ENCODE measurements at regions not wholly inside any gene's neighbourhood (a gene's known extent, or its start where the extent isn't known, plus 50 kb on each side); places are given as distances from the start of the nearest gene placed in this dataset.
"Not testable (repeated sequence)": the region's sequence is repeated elsewhere in the genome, so short reads cannot be mapped to it uniquely, and the experiment has no call there.

DNA sequence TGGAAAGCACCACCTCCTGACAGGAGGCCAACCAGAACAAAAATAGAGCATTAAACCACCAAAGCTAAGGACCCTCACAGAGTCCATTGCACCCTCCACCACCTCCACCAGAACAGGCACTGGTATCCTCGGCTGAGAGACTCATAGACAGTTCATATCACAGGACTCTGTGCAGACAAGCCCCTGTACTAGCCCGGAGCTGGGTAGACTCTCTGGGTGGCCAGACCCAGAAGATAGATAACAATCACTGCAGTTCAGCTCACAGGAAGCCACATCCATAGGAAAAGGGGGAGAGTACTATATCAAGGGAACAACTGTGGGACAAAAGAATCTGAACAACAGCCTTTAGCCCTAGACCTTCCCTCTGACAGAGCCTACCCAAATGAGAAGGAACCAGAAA, 67.4 kb upstream of the SSTR4 start:
- DNase-seq = not testable (repeated sequence)

DNA sequence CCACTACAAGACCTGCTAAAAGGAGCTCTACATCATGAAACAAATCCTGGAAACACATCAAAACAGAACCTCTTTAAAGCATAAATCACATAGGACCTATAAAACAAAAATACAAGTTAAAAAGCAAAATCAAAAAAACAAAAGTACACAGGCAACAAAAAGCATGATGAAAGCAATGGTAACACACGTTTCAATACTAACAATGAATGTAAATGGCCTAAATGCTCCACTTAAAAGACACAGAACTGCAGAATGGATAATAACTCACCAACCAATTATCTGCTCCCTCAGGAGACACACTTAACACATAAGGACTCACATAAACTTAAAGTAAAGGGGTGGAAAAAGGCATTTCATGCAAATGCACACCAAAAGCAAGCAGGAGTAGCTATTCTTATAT, 66.1 kb upstream of the SSTR4 start:
- not testable (repeated sequence) for DNase-seq

DNA sequence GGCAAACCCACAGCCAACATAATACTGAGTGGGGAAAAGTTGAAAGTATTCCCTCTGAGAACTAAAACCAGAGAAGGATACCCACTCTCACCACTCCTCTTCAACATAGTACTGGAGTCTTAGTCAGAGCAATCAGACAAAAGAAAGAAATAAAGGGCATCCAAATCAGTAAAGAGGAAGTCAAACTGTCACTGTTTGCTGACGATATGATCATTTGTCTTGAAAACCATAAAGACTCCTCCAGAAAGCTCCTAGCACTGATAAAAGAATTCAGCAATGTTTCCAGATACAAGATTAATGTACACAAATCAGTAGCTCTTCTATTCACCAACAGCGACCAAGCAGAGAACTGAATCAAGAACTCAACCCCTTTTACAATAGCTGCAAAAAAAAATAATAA, 64.0 kb upstream of the SSTR4 start:
- not testable (repeated sequence) for DNase-seq

DNA sequence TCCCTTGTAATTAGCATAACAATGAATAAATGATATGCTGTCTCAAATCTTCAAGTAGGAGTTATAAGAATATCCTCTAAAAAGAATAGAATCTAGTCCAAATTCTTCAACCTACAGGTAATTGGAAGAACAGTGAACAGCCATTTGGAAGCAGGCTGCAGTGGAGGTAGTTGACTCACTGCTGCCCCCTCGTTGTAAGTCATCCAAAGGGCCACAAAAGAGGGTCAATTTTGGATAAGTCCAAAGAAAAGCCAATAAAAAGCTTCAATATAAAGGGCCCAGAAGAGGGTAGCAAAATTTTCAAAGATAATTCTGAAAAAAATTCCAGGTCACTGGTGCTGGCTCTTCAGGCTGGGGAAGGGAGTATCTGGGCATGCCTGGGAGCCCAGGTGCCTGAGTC, 60.8 kb upstream of the SSTR4 start:
- DNase-seq = no peak

DNA sequence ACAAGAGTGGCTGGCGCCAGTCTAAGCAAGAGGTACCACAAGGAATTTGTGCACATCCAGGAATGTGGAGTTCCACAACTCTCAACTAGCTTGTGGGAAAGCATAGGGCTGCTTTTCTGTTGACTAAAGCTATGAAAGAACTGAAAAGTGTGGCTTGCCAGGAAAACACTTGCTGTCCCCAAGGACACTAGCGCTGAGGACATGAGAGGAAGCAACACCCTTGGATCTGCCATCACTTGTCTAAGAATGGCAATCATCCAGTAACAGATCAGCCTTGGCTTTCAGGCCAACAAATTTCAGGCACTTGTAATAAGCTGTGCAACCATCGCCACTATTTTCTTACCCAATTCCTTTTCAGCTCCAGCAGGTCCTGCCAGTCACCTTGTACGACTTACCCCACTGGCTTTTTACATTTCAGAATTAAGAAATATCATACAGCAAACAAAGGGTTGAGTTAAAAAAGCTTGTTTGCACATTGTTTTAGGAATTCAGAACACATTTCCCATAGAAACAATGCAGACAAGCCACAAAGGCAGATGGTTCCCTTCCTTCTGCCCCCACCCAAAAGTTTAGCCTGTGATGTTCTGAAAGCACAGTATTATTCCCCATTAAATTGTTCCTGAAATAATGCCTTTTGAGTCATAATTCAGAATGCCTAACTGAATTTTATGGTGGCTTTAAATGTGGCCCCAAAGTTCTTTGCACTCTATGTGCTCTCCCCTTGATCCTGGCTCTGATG, 57.9 kb upstream of the SSTR4 start:
- no peak for DNase-seq

DNA sequence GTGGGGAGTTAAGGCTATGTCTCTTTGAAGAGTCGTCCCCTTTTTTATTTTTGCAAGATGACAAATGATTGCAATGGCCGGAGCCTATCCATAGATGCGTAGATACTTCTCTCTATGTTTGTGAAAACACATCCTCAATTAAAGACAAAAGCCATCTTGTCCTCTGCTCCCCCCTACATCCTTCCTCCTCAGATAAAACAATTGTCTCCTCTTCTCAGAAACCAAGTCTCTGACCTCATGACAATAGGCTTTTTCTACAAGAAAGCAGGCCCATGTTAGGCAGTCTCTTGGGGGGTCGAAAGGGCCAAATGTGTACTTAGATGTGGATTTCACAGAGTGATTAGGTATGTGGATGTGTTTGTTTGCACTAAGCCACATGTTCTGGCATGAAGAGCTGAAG, 51.1 kb upstream of the SSTR4 start:
- no peak for DNase-seq

DNA sequence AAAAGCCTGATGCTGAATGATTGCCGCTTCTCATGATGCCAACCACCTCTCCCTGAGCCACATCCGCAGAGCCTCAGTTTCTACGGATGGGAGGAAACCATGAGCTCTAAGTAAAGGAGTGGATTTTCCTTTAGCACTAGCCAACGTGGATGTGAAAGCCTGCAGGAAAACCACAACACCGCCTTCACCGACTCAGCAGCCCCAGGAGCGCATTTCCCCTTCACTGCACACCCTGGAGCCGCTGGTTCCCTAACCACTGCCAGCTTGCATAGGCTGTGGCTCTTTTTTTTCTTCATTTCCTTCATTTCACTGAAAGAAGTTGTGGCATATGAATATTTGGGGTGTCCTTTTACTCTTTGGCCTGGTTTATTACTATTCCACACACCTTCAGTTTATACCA, 50.5 kb upstream of the SSTR4 start:
- DNase-seq = no peak

DNA sequence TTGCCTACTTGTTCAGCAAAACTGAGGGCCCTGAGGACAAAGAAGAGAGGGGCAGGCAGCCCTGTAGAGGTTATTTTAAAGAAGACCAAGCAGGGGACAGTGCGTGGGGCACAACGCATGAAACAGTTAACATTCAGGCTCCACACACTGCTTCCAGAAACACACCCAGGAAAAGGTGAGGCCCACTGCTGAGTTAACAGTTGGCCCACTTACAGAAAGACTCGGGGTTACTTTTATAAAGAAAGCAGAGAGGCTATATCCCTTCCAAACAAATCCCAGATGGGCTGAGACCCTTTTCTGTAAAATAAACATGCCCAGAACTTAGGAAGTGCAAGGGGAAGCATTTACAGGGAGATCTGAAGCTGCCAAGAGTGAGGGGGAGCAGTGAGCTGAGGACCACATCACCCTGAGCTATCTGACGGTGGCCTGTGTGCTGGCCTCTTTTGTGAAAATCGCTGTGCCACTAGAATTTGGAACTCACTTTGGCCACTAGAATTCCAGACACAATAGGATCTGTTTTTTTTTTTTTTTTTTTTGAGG, 49.8 kb upstream of the SSTR4 start:
- no peak for DNase-seq
